CD4-positive, alpha-beta T cell treated with Interleukin-21 for 1 hour (primary cell): ENCODE measurements at regions not wholly inside any gene's neighbourhood (a gene's known extent, or its start where the extent isn't known, plus 50 kb on each side); places are given as distances from the start of the nearest gene placed in this dataset.
"Not testable (repeated sequence)": the region's sequence is repeated elsewhere in the genome, so short reads cannot be mapped to it uniquely, and the experiment has no call there.

Source experiments
- DNase-seq: peaks from one replicate; pipeline ENCODE4 v3.0.0-alpha.2; 2020

DNA sequence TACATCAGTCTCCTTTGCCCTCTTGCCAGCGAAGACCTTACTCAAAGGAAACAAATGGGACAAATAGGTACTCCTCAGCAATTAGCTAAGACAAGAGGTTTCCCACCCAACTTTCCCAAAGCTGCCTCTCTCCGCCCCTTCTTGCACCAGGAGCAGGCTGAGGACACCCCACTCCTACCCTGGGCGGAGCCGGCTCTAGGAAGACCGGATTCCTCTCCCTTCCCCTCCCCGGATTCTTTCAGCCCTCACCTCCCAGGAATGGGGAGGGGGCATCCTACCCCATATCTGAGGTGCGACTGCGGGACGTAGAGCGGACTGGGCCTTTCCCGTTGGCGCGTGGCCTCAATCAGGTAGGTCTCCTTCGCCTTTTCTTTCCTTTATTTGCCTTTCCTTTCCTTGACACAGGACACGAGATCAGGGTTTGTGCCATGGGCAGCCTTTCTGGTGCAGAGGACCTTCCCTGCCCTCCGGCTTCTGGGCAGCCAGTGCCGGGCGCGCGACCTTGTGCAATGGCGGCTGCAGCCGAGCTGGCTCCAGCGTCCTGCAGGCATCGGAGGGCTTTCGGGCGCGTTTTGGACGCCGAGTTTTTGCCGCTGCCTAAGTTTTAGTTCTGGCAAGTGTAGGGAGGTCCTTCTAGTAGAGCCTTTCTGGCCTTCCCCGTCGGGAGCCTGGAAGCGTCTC is 279.9 kb downstream of the PLS3 start:
- not testable (repeated sequence) for DNase-seq

DNA sequence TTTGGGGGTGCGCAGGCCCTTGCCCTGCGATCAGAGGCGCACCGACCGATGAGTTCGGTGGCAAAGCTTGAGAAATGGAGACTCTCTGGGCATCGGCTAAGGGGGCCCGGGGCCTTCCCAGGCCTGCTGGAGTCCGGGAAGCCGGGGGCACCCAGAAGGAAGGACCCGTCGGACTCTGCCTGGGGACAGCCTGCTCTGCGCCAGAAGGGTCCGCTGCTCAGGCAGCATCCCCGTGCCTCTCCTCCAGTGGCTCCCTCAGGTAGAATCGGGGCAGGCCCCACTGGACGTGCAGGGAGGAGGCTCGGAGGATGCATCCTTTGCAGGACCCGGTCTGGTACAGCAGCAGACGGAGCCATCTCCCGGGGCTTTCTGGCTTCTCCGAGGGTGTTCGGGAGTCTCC is 290.0 kb downstream of the PLS3 start:
- DNase-seq, result not testable (repeated sequence)

DNA sequence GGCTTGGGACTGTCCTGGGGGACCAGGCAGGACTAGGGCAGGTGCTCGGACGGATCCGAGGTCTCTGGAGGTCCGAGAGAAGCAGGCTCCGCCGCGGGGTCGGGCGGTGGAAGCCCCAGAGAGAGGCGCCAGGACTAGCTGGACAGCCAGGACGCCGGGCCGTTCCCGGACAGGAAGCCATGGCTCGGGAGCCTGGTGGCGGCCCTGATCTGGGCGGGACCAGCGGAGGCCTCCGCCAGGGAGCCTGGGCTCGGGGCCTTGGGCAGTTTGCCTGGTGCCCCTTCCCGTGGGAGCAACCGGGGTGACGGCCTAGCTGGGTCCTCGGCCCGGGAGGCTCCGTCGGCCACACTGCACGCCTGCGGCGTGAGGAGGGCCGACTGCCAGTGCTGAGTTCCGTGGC is 292.3 kb downstream of the PLS3 start:
- DNase-seq, result not testable (repeated sequence)

DNA sequence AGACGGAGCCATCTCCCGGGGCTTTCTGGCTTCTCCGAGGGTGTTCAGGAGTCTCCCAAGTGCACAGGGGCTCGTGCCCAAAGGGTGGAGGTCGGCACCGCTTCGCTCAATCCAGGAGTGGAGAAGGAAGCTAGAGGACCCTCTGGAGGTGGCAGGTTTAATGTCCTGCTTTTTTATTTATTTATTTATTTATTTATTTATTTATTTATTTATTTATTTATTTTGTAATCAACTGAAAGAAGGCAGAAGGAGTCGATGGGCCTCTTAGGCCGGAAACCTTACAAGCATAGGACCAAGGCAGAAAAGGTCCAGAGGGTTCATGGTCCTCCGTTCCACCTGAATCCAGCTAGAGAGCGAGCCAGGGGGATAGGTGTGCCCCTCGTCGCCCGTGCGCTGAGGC is 289.4 kb upstream of the AGTR2 start:
- not testable (repeated sequence) for DNase-seq

DNA sequence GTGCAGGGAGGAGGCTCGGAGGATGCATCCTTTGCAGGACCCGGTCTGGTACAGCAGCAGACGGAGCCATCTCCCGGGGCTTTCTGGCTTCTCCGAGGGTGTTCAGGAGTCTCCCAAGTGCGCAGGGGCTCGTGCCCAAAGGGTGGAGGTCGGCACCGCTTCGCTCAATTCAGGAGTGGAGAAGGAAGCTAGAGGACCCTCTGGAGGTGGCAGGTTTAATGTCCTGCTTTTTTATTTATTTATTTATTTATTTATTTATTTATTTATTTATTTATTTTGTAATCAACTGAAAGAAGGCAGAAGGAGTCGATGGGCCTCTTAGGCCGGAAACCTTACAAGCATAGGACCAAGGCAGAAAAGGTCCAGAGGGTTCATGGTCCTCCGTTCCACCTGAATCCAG is 286.4 kb upstream of the AGTR2 start:
- DNase-seq, result not testable (repeated sequence)

DNA sequence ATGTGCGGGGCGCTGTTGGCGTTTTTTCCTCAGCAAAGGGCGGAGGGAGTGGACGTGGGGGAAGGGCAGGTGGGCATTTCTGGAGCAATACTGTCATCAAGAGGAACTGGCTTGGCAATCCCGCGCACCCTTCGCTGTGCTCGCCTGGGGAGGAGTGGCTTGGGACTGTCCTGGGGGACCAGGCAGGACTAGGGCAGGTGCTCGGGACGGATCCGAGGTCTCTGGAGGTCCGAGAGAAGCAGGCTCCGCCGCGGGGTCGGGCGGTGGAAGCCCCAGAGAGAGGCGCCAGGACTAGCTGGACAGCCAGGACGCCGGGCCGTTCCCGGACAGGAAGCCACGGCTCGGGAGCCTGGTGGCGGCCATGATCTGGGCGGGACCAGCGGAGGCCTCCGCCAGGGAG is 282.5 kb upstream of the AGTR2 start:
- DNase-seq, result not testable (repeated sequence)

DNA sequence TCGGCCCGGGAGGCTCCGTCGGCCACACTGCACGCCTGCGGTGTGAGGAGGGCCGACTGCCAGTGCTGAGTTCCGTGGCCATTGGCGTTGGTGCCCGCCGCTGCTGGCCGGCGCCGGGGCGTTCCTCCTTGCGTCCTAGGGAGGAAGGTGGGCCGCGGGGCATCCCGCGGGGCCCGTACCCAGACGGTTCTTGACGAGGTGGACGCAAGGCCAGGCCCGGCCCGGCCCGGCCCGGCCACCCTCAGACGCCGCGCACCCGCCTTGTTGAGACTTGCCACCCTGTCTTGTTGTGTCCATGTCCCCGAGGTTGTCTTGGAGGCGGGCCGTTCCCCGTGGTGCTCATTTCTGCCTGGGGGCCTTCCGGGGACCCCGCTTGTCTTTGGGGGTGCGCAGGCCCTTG is 282.0 kb upstream of the AGTR2 start:
- not testable (repeated sequence) for DNase-seq

DNA sequence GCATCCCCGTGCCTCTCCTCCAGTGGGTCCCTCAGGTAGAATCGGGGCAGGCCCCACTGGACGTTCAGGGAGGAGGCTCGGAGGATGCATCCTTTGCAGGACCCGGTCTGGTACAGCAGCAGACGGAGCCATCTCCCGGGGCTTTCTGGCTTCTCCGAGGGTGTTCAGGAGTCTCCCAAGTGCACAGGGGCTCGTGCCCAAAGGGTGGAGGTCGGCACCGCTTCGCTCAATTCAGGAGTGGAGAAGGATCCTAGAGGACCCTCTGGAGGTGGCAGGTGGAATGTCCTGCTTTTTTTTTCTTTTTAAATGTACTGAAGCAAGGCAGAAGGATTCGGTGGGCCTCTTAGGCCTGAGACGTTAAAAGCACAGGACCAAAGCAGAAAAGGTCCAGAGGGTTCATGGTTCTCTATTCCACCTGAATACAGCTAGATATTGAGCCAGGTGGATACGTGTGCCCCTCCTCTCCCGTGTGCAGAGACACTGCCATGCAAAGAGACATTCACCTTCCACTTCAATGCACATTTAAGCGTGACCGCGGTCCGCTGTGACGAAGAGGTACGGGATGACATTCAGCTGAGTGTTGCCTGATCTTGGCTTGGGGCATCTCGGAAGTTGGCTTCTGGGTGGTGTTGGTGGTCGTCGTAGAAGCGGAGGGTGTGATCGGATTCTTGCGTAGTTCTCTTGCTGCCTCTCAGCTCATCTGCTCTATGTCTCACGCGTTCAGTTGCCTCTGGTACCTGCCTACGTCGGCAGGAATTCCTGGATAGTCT is 281.2 kb upstream of the AGTR2 start:
- no peak for DNase-seq

DNA sequence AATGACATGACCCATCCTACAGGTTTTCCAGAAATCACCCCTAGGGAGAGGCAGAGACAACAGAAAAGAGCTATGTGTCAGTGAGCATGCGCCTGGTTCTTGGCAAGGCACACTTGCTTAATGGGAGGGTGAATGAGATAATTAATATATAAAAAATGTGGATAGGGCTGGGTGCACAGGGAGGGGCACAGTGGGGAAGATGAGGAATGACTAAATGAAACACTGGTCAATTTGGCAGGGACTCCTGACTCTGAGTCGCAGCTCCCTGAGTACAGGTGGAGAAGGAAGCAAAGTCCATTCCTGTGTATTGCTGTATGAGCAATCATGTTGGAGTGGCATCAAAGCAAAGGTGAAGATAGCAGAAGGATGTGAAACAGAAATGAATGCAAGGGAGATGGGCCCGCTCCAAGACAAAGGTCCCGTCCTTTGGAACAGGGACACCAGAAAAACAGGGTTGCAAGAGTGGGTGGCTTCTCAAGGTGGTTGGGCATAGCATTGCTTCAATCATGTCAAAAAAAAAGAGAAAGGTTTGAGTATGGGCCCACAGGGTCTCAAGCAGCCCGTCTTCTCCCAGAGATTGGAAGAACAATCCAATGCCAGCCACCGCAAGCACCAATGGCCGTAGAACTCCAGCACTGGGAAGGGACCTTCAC is 278.4 kb upstream of the AGTR2 start:
- DNase-seq, result no peak

DNA sequence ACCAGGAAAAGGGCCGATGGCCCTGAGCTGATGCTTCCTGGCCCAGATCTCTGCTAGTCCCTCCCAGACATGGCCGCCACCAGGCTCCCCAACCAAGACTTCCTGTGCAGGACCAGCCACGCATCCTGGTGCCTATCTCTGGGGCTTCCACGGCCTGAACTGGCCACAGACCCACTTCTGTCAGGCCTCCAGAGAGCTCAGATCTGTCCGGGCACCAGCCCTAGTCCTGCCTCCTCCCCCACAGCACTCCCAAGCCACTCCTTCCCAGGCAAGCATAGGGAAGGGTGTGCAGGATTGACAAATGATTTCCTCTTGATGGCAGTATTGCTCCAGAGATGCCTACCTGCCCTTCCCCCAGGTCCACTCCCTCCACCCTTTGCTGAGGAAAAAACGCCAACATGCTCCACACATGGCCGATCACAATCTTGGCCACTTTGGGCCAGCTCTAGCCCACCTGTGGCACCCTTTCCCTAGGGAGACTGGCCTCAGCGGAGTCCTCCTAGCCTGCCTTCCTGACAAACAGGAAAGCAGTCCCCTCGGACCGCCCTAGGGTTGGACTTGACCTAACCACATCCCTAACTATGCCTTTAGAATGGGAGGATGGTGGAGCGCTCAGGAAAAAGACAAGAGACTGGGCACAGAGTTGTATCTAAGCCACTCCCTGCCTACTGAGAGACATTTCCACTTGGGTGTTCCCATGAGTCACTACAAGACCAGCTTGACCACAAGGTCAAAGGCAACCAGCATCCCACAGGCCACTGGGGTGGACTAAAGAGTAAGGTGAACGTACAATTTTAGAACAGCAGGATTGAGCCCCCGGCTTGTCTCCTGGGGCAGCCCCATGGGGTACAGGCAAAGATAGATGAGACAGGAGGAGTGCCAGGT is 277.5 kb upstream of the AGTR2 start:
- no peak for DNase-seq

DNA sequence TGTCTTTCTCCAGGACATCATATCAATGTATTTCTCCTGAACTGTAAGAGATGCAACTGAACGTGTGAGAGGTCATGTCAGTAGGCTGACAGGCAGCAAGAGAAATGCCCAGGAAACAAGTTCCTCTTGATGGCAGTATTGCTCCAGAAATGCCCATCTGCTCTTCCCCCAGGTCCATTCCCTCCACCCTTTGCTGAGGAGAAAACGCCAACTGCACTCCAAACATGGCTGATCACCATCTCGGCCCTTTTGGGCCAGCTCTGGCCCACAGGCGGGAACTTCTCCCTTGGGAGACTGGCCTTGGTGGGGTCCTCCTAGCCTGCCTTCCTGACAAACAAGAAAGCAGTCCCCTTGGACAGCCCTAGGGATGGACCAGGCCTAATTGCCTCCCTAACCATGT is 276.5 kb upstream of the AGTR2 start:
- DNase-seq, result no peak

DNA sequence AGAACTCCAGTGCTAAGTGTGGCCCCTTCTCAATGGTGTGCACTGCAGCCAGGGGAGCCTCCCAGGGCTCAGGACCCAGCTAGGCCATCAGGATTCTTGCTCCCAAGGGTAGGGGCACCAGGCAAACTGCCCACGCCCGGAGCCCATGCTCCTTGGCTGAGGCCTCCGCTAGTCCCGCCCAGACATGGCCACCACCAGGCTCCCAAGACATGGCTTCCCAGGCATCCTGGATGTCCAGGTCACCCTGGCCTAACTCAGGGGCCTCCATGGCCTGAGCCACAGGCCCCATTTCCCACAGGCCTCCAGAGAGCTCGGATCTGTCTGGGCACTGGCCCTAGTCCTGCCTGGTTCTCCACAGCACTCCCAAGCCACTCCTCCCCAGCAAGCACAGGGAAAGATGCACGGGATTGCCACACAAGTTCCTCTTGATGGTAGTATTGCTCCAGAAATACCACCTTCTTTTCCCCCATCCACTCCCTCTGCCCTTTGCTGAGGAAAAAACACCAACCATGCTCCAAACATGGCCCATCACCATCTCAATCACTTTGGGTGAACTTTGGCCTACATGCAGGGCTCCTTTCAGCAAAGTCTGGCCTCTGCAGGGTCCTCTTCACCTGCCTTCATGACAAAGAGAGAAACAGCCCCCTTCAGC is 274.7 kb upstream of the AGTR2 start:
- DNase-seq, result no peak

DNA sequence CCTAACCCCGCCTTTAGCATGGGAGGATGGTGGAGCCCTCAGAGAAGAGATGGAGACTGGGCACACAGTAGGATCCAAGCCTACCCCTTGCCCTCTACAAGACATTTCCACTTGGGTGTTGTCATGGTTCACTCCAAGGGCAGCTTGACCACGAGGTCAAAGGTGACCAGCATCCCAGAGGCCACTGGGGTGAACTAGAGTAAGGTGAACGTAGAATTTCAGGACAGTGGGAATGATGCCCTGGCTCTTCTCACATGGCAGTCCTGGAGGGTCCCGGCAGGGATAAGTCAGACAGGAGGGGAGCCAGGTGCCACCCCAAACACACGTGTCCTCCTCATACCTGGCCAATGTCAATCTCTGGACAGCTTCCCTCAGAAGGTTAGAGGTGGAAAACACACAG is 274.2 kb upstream of the AGTR2 start:
- no peak for DNase-seq

DNA sequence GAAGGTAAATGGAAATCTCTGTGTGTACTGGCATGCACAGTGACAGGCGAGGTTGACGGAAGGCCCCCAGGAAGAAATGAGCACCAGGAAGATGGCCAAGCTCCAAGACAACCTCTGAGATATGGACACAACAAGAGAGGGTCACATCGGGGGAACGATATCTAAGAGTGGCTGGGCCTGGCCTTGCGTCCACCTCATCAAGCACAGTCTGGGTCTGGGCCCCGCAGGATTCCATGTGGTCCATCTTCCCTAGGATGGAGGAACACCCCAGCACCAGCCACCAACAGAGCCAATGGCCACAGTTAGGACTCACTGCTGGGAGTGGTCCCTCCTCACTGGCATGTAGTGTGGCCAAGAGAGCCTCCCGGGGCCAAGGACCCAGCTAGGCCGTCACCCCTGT is 272.6 kb upstream of the AGTR2 start:
- DNase-seq, result no peak

DNA sequence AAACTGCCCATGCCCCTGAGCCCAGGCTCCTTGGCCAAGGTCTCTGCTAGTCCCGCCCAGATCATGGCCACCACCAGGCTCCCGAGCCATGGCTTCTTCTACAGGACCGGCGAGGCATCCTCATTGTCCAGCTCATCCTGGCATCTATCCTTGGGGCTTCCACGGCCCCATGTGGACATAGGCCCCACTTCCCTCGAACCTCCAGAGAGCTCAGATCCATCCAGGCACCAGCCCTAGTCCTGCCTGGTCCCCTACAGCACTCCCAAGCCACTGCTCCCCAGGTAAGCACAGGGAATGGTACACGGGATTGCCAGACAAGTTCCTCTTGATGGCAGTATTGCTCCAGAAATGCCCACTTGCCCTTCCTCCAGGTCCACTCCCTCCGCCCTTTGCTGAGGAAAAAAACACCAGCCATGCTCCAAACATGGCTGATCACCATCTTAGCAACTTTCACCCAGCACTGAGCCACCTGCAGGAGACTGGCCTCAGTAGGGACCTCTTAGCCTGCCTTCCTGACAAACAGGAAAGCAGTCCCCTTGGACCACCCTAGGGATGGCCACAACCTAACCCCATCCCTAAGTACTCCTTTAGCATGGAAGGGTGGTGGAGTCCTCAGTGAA is 272.1 kb upstream of the AGTR2 start:
- no peak for DNase-seq

DNA sequence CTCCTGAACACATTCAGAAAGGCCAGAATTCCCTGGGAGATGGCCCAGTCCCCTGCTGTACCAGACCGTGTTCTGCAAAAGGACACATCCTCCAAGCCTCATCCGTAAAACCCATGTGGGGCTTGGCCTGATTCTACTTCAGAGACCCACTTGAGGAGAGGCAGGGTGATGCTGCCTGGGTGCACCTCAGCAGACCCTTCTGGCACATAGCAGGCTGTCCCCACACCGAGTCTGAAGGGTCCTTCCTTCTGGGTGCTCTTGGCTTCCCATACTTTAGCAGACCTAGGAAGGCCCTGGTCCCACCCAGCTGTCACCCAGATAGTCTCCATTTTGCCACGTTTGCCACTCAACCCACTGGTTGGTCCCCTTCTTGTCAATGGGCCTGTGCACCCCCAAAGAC is 270.1 kb upstream of the AGTR2 start:
- no peak for DNase-seq

DNA sequence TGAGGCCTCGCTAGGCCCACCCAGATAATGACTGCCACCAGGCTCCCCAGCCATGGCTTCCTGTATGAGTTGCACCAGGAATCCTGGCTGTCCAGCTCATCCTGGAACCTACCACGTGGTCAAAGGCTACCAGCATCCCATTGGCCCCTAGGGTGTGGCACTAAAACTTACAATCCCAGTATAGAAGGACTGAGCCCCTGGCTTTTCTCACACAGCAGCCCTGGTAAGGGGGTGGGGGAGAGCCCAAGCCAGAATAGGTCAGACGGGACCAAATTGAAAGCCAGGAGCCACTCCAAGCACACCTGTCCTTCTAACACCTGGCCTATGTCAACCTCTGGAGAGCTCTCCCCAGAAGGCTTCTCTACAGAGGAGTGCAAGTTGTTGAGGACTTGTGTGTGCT is 269.3 kb upstream of the AGTR2 start:
- DNase-seq, result no peak

DNA sequence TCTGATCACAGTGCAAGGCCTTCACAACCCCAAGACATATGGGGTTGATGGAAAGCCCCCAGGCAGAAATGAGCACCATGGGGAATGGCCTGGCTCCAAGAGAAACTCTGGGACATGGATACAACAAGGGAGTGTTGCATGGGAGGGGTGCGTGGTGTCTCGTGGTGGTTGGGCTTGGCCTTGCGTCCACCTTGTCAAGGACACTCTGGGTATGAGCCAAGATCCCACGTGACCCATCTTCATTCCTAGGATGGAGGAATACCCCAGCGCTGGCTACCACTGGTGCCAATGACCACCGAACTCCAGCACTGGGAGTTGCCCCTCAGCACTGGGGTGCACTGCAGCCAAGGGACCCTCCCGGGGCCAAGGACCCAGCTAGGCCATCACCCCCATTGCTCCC is 267.5 kb upstream of the AGTR2 start:
- no peak for DNase-seq

DNA sequence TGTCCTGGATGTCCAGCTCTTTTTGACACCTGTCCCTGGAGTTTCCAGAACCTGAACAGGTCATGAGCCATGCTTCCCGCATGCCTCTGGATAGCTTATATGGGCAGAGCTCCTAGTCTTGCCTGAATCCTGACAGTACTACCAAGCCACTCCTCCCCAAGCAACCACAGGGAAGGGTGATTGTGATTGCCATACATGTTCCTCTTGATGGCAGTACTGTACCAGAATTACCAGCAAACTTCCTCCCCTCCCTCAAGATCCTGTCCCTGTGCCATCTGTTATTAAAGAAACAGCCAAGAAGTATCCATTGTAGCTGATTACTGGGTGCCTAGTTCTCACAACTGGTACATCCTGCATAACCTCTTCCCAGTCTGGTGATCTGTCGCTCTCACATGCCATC is 264.3 kb upstream of the AGTR2 start:
- no peak for DNase-seq

DNA sequence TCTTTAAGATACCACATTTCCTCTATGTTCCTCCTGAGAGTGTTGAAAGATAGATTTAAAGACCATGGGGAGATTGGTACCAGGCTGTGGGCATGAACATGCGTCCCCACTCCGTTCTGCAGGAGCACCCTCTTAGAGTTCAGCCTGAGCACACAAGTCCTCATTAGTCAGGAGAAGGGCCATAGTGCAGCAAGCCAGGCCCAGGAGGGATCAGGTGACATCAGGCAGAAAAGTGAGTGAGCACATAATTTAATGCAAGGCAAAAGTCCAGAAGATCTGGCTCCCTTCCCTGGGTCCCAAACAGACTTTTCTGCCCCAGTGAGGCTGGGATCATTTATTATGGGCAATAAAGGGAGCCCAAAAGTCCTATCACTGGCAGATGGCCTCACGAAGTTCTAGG is 263.7 kb upstream of the AGTR2 start:
- no peak for DNase-seq

DNA sequence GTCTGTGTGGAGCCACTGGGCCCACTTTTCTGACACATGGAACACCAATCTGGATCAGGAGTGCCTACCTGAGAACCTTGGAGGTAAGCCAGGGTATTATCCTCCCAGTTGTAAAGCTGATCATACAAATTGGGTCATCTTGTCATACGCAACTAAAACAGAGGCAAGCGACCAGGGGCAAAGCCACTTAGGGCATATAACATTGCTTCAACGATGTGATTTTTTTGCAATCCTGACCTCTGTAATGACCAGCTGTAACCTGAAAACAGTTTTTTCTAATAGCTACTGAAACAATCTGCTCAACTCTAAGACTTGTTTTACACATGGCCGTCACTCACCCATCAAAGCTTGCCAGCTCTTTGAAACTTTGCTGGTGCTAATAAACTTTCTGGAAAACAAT is 261.5 kb upstream of the AGTR2 start:
- DNase-seq, result no peak

DNA sequence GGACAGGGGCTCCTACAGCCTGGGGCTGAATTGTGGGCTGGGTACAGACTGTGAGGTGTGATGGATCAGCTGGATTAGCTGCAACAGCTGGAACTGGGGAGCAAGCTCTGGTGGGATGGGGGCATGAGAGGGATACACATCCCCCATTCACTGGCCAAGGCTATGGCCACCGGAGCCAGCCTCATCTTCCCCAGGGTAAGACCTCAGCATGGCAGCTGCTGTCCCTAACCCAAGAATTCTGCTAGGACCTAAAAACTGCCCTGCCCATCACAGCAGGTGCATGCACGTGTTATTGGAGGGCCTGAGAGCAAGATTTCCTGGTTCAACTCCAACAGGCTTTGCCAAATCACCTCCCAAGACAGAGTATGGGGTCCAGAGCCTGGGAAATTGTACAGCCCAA is 258.6 kb upstream of the AGTR2 start:
- DNase-seq, result no peak
